ENCODE measurements at regions not wholly inside any gene's neighbourhood (a gene's known extent, or its start where the extent isn't known, plus 50 kb on each side); places are given as distances from the start of the nearest gene placed in this dataset.

GRCh38 chr4:53784112-53784511 is 192.8 kb upstream of the LNX1 start:
- no peaks in the 10 kb centered on the region for H3K36me3 ChIP-seq
- no peak overlapping the region for H3K4me3 ChIP-seq
- WGBS, 2 donors = 97 to 99% methylated on average over 3 of the region's 3 CpGs
- no peak for DNase-seq (ENCODE audit: low spot score in 2 of 2)
- TF ChIP-seq POLR2A (IDR thresholded peaks at IDR 0.05) (no peak), CTCF (IDR thresholded peaks at IDR 0.05) (no peak)
- no peaks in the 10 kb centered on the region for H3K4me1 ChIP-seq
- H3K9me3 ChIP-seq = no peaks in the 10 kb centered on the region
- no peaks in the 10 kb centered on the region for H3K27me3 ChIP-seq
- H3K27ac ChIP-seq = no peak overlapping the region

- Histone ChIP-seq H3K9me3 (no peaks in the 10 kb centered on the region), H3K4me1 (no peaks in the 10 kb centered on the region), H3K36me3 (no peaks in the 10 kb centered on the region), H3K4me3 (no peak overlapping the region), H3K27ac (no peak overlapping the region), H3K27me3 (no peaks in the 10 kb centered on the region)
- 0 to 88% methylated on average over 1 of the region's 1 CpG for WGBS, 2 donors
- TF ChIP-seq CTCF (IDR thresholded peaks at IDR 0.05) (no peak), EP300 (IDR thresholded peaks at IDR 0.05) (no peak), POLR2A (IDR thresholded peaks at IDR 0.05) (no peak)
- DNase-seq (ENCODE audit: low spot score in 2 of 2) = no peak
Measured at GRCh38 chr4:53783208-53783859, 192.0 kb upstream of the LNX1 start.

- no peak overlapping the region for H3K4me3 ChIP-seq
- H3K36me3 ChIP-seq = no peaks in the 10 kb centered on the region
- H3K4me1 ChIP-seq = no peaks in the 10 kb centered on the region
- TF ChIP-seq EP300 (IDR thresholded peaks at IDR 0.05) (no peak), CTCF (IDR thresholded peaks at IDR 0.05) (no peak), POLR2A (IDR thresholded peaks at IDR 0.05) (no peak)
- H3K27ac ChIP-seq = no peak overlapping the region
- DNase-seq (ENCODE audit: low spot score in 2 of 2) = no peak
- no peaks in the 10 kb centered on the region for H3K27me3 ChIP-seq
- no peaks in the 10 kb centered on the region for H3K9me3 ChIP-seq
- WGBS, 2 donors = 46% methylated on average over 2 of the region's 2 CpGs
Measured at GRCh38 chr4:53782458-53782845, 191.2 kb upstream of the LNX1 start.

GRCh38 chr4:53781629-53782457 is 190.6 kb upstream of the LNX1 start:
- no peaks in the 10 kb centered on the region for H3K27me3 ChIP-seq
- no peak overlapping the region for H3K27ac ChIP-seq
- WGBS, 2 donors = 62 to 67% methylated on average over 10 of the region's 10 CpGs
- no peaks in the 10 kb centered on the region for H3K36me3 ChIP-seq
- TF ChIP-seq CTCF (IDR thresholded peaks at IDR 0.05) = no peak
- TF ChIP-seq EP300 (IDR thresholded peaks at IDR 0.05) = no peak
- TF ChIP-seq POLR2A (IDR thresholded peaks at IDR 0.05) = no peak
- H3K9me3 ChIP-seq = no peaks in the 10 kb centered on the region
- no peaks in the 10 kb centered on the region for H3K4me1 ChIP-seq
- no peak overlapping the region for H3K4me3 ChIP-seq
- no peak for DNase-seq (ENCODE audit: low spot score in 2 of 2)

- WGBS, 2 donors = 90% methylated on average over 4 of the region's 4 CpGs
- H3K4me3 ChIP-seq = no peak overlapping the region
- no peak overlapping the region for H3K27ac ChIP-seq
Measured at GRCh38 chr4:53780736-53781400, 189.6 kb upstream of the LNX1 start.

More at GRCh38 chr4:53780736-53781400, 189.6 kb upstream of the LNX1 start:
- no peak for TF ChIP-seq POLR2A (IDR thresholded peaks at IDR 0.05)
- TF ChIP-seq CTCF (IDR thresholded peaks at IDR 0.05) = no peak
- TF ChIP-seq EP300 (IDR thresholded peaks at IDR 0.05) = no peak
- Histone ChIP-seq H3K27me3 (no peaks in the 10 kb centered on the region), H3K4me1 (no peaks in the 10 kb centered on the region), H3K36me3 (no peaks in the 10 kb centered on the region), H3K9me3 (no peaks in the 10 kb centered on the region)
- DNase-seq (ENCODE audit: low spot score in 2 of 2) = no peak

All from tibial nerve (tissue), 4 donors.